GM21737 (cell line): ENCODE measurements at regions not wholly inside any gene's neighbourhood (a gene's known extent, or its start where the extent isn't known, plus 50 kb on each side); places are given as distances from the start of the nearest gene placed in this dataset.
"Not testable (repeated sequence)": the region's sequence is repeated elsewhere in the genome, so short reads cannot be mapped to it uniquely, and the experiment has no call there.

Experiments
- ATAC-seq: cut with Tn5 transposase; IDR thresholded peaks from one replicate; pipeline ENCODE4 v1.9.1; 2021; ENCODE audit warnings: mild to moderate bottlenecking, moderate library complexity; ENCODE audit not compliant: unreplicated experiment

DNA sequence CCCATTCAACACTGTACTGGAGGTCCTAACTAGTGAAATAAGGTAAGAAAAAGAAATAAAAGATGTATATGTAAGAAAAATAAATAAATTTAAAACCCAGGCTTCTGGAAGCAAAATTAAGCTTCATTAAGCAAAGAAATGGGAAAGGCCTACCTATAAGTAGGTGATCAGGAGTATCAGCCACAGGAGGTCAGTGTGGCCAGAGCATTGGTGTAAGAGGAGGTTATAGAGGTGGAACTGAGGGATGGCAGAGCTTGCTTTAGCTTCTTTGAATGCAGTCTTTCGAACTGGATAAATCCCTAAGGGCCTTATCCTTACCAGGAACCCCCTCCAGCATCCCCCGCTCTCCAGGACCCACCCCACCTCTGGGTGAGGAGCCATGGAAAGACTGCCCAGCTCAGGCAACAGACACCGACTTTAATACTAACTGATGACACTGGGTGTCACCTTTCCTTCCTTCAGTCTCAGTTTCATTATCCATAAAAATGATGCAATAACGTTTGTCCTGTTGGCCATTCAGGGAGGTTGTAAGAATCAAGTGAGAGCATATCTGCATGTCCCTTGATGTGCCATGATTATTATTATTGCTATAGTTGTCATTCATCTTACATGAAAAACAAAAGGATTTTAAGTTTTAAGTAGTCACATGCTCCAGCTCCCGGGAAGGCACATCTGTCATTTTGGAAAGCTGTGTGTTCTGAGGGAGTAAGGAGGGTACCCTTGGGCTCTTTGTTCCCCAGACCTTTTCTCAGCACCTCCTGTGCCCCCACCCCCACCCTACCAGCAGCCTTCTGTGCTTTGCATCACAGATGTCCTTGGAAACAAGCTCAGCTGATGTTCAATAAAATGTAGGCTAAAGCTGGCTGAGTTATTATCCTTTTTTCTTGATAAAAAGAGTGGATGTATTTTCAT lies 50.8 kb upstream of the CTNNA1 start:
- ATAC-seq: no peak

DNA sequence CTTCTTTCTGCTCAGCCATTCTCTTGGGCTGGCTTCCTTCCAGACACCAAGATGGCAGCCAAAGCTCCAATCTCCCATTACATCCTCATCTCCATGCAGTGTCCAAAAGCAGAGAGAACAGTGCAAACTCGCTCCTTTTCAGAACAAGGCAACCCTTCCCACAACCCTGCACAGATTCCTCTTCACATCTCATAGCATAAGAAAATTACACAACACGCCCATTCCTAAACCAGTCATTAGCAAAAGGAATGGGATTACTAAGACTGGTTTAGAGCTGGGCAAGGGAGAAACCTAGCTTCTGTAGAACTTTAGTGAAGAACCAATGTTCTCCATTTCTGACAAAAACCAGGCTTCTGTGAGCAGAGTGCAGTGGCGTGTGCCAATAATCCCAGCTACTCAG lies 51.5 kb upstream of the CTNNA1 start:
- no peak for ATAC-seq

GRCh38 chr5:138700581-138701362 lies 52.5 kb upstream of the CTNNA1 start:
- ATAC-seq: no peak

- no peak for ATAC-seq
These were observed 53.7 kb upstream of the CTNNA1 start for GRCh38 chr5:138699482-138699881.

GRCh38 chr5:138698713-138699112 lies 54.5 kb upstream of the CTNNA1 start:
- no peak for ATAC-seq

- no peak for ATAC-seq
These were observed 55.4 kb upstream of the CTNNA1 start for GRCh38 chr5:138697720-138698360.

DNA sequence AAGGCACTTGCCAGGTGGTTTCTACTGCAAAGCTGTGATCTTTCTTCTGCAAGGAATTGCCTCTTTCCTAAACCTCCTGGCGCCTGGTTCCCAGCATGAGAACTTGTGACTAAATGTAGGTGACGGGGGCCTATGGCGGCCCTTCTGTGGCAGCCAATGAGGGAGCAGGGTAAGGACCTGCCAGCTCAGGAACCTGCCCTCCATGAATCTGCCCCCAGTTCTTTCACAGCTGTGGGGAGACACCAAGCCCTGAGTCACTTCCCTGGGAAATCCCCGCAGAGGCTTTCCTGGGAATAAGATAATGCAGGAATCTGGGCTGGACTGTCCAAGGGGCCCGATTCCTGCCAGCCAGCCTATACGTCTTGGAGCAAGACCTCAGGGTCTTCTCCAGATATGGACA lies 56.7 kb upstream of the CTNNA1 start:
- ATAC-seq: no peak

DNA sequence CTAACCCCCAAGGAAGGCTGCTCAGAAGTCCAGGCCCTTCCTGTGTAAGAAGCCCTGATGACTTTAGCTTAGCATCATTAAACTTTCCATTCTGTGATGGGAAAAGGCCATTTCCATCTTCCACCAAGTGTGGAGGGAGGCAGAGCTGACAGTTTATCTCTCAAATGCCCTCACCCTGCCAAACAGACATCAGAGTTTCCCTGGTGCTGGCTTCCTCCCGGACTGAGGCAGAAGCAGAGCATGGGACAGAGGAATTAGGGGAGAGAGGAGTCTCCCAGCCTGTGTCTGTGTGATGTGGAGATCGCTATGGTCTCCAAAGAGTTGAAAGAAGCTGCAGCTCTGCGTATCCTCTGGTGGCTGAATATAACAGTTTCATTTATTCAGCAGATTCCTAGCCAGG lies 57.4 kb upstream of the CTNNA1 start:
- no peak for ATAC-seq

DNA sequence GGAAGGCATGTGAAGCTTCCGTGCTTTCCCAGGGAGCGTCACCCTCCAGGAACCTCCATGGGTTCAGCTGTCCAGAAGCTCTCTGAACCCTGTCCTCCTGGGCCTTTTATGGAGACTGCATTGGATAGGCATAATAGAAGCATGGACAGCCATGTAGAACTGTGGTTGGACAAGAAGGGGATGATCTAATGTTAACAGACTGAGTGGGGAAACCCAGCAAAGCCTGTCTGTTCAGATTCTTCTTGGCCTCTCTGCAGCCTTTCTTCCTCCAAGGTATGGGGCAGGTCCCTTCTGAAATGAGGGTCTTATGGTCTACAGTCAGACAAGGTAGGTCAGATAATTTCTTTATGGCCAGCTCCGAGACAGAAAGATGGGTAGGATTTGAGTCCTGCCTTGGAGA lies 59.1 kb upstream of the CTNNA1 start:
- ATAC-seq: no peak

GRCh38 chr5:138692370-138692769 lies 60.9 kb upstream of the CTNNA1 start:
- ATAC-seq: no peak

DNA sequence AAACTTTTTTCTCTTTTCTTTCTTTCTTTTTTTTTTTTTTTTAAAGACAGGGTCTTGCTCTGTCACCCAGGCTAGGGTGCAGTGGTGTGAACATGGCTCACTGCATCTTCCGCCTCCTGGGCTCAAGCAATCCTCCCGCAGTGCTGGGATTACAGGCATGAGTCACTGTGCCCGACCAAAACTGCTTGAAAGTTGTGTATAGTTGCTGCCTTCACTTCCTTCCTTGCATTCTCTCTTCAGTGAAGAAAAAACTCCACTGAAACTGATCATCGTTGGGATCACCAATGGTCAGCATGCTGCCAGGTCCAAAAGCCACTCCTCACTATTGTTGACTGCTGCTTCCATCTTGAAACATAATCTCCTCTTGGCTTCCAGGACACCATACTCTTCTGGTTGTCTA lies 66.6 kb upstream of the CTNNA1 start:
- no peak for ATAC-seq

GRCh38 chr5:138685193-138685745 lies 68.0 kb upstream of the CTNNA1 start:
- ATAC-seq: no peak

DNA sequence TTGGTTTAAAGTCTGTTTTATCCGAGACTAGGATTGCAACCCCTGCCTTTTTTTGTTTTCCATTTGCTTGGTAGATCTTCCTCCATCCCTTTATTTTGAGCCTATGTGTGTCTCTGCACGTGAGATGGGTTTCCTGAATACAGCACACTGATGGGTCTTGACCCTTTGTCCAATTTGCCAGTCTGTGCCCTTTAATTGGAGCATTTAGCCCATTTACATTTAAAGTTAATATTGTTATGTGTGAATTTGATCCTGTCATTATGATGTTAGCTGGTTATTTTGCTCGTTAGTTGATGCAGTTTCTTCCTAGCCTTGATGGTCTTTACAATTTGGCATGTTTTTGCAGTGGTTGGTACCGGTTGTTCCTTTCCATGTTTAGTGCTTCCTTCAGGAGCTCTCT lies 70.8 kb upstream of the CTNNA1 start:
- ATAC-seq: not testable (repeated sequence)

- ATAC-seq: not testable (repeated sequence)
These were observed 74.4 kb upstream of the CTNNA1 start for GRCh38 chr5:138678826-138679225.

DNA sequence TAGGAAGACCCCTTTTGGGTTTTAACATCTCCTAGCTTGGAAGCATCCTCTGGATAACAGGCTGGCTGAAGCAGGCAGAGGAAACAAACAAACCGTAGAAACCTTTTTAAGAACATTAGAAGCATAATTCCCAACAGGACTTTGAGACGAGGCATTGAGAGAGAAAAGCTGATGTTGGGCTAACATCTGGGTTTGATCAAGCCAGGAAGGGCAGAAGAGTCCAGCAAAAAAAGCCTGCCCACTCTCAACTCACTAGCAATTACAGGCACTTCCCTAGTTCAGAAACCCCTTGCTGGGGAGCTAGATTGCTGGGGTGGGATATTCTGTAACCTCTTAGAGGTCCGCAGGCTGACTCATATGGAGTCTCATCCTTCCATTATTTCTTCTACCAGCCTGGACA lies 75.4 kb upstream of the CTNNA1 start:
- ATAC-seq: no peak

GRCh38 chr5:138676556-138677193 lies 76.5 kb upstream of the CTNNA1 start:
- no peak for ATAC-seq

- no peak for ATAC-seq
These were observed 77.2 kb upstream of the CTNNA1 start for GRCh38 chr5:138676002-138676401.

GRCh38 chr5:138668451-138669380 lies 84.5 kb upstream of the CTNNA1 start:
- ATAC-seq: no peak

GRCh38 chr5:138667782-138668331 lies 85.4 kb upstream of the CTNNA1 start:
- not testable (repeated sequence) for ATAC-seq
